Osteoblast (primary cell): ENCODE measurements at regions not wholly inside any gene's neighbourhood (a gene's known extent, or its start where the extent isn't known, plus 50 kb on each side); places are given as distances from the start of the nearest gene placed in this dataset.

Experiments
- DNase-seq: peaks from one replicate; pipeline ENCODE4 v3.0.0; 2011; ENCODE audit warnings: low spot score, mixed read lengths; ENCODE audit not compliant: insufficient read length; ENCODE audit errors: missing footprints
- H2AFZ ChIP-seq: 2 replicates; pipeline ENCODE4 v1.6.0; 2011; ENCODE audit warnings: mild to moderate bottlenecking, low read length
- H3K27ac ChIP-seq: 2 replicates; pipeline ENCODE4 v1.5.1; 2011; ENCODE audit warnings: mild to moderate bottlenecking, low read depth, low read length, moderate library complexity
- H3K27me3 ChIP-seq: 2 replicates; pipeline ENCODE4 v1.6.0; 2012; ENCODE audit warnings: mild to moderate bottlenecking, control low read depth, inconsistent platforms, low read length, moderate library complexity; ENCODE audit not compliant: insufficient read depth
- H3K36me3 ChIP-seq: 2 replicates; pipeline ENCODE4 v1.5.1; 2011; ENCODE audit warnings: mild to moderate bottlenecking, low read length, control low read depth, moderate library complexity; ENCODE audit not compliant: insufficient read depth
- H3K4me1 ChIP-seq: 2 replicates; pipeline ENCODE4 v1.5.1; 2011; ENCODE audit warnings: mild to moderate bottlenecking, low read length, control low read depth, moderate library complexity; ENCODE audit not compliant: insufficient read depth
- H3K4me2 ChIP-seq: 2 replicates; pipeline ENCODE4 v1.6.0; 2011; ENCODE audit warnings: mild to moderate bottlenecking, low read length; ENCODE audit not compliant: insufficient read depth
- H3K4me3 ChIP-seq: fragments of 200-600 bp; sonication (generic); 3 replicates; pipeline ENCODE4 v1.5.1; 2012; ENCODE audit warnings: mild to moderate bottlenecking, low read length, inconsistent platforms; ENCODE audit not compliant: insufficient read depth
- H3K79me2 ChIP-seq: 2 replicates; pipeline ENCODE4 v1.6.0; 2012; ENCODE audit warnings: mild to moderate bottlenecking, low read length, control low read depth, inconsistent platforms; ENCODE audit not compliant: insufficient read depth
- H3K9me3 ChIP-seq: 2 replicates; pipeline ENCODE4 v1.5.1; 2011; ENCODE audit warnings: low read depth, low read length, control low read depth
- H4K20me1 ChIP-seq: 2 replicates; pipeline ENCODE4 v1.6.0; 2012; ENCODE audit warnings: mild to moderate bottlenecking, low read length, control low read depth; ENCODE audit not compliant: insufficient read depth
- CTCF ChIP-seq: IDR thresholded peaks from 2 replicates; pipeline ENCODE4 v1.5.1; 2011; ENCODE audit warnings: mild to moderate bottlenecking, low read depth, low read length, moderate library complexity; ENCODE audit errors: extremely low read depth

DNA sequence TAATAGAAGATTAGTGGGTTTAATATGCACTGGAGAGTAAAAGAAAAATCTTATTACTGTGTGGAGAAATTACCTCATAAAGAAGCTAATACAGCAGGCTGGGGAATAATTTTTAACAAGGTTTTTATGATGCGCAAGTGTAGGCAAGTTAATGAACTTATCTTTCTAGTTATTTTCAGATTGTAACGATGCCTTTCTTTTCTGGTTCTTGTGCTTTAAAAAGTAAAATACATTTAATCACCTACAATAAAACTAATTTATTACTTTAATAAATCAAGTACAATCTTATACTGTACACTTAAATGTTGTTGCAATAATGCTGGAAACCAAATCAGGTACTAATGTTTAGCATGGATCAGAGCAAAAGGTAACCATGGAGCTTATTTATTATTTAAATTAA, 266.6 kb downstream of the ZIC1 start:
- no peaks in the 10 kb centered on the region for H4K20me1 ChIP-seq
- no peaks in the 10 kb centered on the region for H3K27me3 ChIP-seq
- no peaks in the 10 kb centered on the region for H3K79me2 ChIP-seq
- no peaks in the 10 kb centered on the region for H3K4me1 ChIP-seq
- no peak overlapping the region for H3K4me3 ChIP-seq
- no peak for DNase-seq
- no peak for TF ChIP-seq CTCF
- H3K27ac ChIP-seq, result no peak overlapping the region
- H3K4me2 ChIP-seq, result no peak overlapping the region
- no peaks in the 10 kb centered on the region for H3K9me3 ChIP-seq
- no peaks in the 10 kb centered on the region for H3K36me3 ChIP-seq
- H2AFZ ChIP-seq, result no peak overlapping the region

DNA sequence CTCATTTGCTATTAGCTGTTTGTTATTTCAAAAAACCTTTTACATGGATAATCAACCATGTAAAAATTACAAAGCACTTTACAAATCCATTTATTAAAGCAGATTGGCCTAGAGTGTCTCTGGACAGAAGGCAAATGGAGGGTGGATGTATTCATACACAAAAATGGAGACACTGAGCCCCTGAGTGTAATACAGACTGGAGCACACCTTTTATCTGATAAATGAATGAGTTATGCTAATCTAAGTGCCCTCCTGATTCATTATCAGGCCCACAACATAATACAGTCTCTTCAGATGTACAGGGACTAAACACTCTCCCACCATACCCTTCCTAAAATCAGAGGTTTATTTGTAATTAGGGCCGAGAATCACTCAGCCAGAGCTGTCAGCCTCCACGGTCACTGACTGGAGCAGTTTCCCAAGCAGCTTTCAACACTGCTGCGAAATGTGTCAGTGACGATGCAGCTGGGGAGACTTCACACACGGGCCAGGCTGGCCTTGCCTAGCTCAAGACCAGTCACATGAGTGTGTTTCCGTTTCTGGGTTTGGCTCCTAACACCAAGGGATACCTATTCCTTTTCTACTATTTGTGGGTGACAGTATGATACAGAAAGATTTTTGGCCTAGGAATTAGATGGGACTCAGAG, 271.8 kb downstream of the ZIC1 start:
- no peaks in the 10 kb centered on the region for H3K36me3 ChIP-seq
- H3K4me2 ChIP-seq, result no peak overlapping the region
- no peak overlapping the region for H3K27ac ChIP-seq
- H4K20me1 ChIP-seq, result no peaks in the 10 kb centered on the region
- H3K79me2 ChIP-seq, result no peaks in the 10 kb centered on the region
- no peak for DNase-seq
- H3K27me3 ChIP-seq, result no peaks in the 10 kb centered on the region
- peak overlapping the region; percentile 8 for H2AFZ ChIP-seq
- no peak for TF ChIP-seq CTCF
- no peak overlapping the region for H3K4me3 ChIP-seq
- no peaks in the 10 kb centered on the region for H3K4me1 ChIP-seq
- no peaks in the 10 kb centered on the region for H3K9me3 ChIP-seq

DNA sequence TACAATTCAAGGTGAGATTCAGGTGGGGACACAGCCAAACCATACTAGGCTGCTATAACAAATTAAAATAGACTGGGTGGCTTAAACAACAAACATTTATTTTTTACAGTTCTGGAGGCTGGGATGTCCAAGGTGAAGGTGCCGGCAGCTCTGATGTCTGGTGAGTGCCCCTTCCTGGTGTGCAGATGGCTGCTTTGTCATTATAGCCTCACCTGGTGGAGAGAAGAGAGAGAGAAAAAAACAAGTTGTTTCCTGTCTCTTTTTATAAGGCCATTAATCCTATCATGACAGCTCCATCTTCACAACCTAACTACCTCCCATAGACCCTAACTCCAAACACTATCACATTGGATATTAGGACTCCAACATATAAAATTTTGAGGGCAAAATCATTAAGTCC, 279.7 kb downstream of the ZIC1 start:
- H3K79me2 ChIP-seq, result no peaks in the 10 kb centered on the region
- H3K36me3 ChIP-seq, result no peaks in the 10 kb centered on the region
- no peak overlapping the region for H2AFZ ChIP-seq
- no peaks in the 10 kb centered on the region for H3K9me3 ChIP-seq
- no peaks in the 10 kb centered on the region for H3K27me3 ChIP-seq
- no peak overlapping the region for H3K4me2 ChIP-seq
- no peaks in the 10 kb centered on the region for H3K4me1 ChIP-seq
- no peak for DNase-seq
- no peak overlapping the region for H3K27ac ChIP-seq
- H4K20me1 ChIP-seq, result no peaks in the 10 kb centered on the region
- no peak overlapping the region for H3K4me3 ChIP-seq
- TF ChIP-seq CTCF, result no peak

GRCh38 chr3:147699175-147699838, 290.1 kb downstream of the ZIC1 start:
- Histone ChIP-seq H3K27ac (no peak overlapping the region), H4K20me1 (no peaks in the 10 kb centered on the region), H3K27me3 (peaks cover 2% of the 10 kb centered on the region), H2AFZ (peak overlapping the region; percentile 12), H3K9me3 (no peaks in the 10 kb centered on the region), H3K4me2 (peak overlapping the region; percentile 46), H3K4me3 (no peak overlapping the region), H3K79me2 (no peaks in the 10 kb centered on the region), H3K36me3 (no peaks in the 10 kb centered on the region), H3K4me1 (peaks cover 8% of the 10 kb centered on the region)
- TF ChIP-seq CTCF, result no peak
- DNase-seq, result no peak
